ENCODE measurements at regions not wholly inside any gene's neighbourhood (a gene's known extent, or its start where the extent isn't known, plus 50 kb on each side); places are given as distances from the start of the nearest gene placed in this dataset.
"Not testable (repeated sequence)": the region's sequence is repeated elsewhere in the genome, so short reads cannot be mapped to it uniquely, and the experiment has no call there.

DNA sequence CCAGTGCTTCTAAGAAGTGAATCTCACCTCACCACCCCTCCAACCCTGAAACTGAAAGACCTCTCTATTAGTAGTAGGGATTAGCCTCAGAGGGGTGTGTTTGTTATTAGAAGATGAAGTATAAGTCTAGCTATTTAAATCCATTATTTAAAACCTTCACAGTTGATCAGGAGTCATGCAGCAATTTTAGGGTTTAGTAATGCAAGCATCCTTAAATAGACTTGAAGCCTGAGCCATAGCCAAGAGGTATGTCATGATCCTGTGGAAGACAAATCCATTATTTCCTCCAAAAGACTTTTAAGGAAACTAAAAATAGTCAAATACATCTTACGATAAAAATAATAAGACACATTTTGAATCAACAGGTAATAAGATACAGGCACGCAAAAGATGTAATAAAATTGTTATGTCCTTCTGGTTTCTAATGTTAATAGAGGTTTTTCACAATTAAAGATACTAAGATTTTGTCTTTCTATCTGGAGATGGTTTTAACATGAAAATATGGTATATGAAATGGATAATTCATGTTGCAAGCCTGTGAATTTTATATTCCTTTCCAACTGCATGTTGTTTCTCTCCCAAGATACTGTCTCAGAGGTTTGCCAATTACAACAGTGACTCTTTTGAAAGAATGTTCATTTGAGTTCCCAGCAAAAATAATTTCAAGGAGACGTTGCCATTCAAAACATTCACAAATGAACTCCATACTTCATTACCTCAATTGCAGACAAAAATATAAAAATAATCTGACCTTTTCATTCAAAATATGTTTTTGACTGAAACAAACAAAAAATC is 68.0 kb downstream of the LUZP4 start:
- DNase-seq: no peak

DNA sequence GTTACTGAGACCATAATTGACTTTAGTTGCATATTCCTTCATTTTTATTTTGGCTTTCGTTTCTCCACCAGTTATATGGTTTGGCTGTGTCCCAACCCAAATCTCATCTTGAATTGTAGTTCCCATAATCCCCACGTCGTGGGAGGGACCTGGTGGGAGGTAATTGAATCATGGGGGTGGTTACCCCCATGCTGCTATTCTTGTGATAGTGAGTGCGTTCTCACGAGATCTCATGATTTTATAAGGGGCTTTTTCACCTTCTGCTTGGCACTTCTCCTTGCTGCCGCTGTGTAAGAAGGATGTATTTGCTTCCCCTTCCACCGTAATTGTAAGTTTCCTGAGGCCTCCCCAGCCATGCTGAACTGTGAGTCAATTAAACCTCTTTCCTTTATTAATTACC is 70.0 kb downstream of the LUZP4 start:
- not testable (repeated sequence) for DNase-seq

DNA sequence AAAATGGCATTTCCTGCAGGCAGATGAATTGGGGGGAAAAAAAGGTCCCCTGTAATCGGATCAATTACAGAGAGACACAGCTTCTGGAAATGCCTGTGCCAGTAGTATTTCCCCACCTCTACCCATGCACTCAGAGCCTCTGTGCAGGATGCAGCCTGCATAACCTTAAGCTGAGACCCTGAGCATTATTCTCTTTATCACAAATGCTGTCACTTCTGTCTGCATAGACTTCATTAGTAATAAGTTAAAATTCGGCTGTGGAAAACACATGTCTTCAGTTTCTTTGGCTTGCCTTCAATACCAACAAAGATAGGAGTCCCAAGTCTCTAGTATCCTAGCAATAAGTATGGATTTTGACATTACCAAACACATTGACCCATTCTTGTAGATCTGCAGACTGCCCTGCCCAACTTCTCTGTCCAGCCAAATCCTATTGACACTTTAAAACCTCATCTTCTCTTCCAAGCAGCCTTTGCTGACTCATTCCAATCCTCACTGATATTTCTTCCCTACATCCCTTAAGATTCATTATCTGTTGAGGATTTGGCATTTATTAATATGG is 70.8 kb downstream of the LUZP4 start:
- no peak for DNase-seq

DNA sequence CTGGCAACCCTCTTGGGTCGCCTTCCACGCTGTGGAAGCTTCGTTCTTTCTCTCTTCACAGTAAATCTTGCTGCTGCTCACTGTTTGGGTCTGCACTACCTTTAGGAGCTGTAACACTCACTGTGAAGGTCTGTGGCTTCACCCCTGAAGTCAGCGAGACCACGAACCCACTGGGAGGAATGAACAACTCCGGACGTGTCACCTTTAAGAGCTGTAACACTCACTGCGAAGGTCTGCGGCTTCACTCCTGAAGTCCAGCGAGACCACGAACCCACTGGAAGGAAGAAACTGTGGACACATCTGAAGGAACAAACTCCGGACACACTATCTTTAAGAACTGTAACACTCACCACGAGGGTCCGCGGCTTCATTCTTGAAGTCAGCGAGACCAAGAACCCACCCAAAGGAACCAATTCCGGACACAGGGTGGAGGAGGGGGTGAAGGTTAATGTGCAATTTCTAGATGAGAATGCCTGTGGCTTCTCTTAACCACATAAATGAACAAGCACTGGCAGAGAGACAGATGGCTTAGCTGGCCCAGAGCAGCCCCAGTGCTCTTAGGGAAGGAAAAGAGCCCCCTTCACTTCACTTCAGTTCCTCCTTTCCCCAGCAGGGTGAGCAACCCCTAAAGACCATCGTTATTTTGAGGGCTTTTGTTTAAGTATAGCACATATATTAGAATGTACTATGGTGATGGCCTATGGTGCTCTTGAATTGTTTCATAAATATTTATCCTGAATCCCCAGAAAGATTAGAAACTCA is 73.0 kb downstream of the LUZP4 start:
- peak; percentile 10 for DNase-seq

DNA sequence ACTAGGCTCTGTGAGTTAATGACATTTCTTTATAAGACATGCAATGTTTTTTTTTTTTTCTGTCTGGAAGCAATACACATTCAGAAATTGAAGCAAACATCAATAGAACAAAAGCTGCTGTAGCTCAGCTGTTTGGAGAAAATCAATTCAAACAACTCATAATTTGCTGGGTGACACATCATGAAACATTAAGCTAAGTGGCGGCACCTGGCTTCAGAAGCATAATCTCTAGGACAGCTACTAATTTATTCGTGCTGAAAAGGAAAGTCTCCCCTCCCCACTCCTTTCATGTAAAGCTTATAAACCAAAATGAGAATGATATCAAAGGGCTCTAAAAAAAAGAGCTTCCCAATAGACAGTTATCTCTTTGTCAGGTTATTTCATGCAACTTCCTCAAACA is 73.9 kb downstream of the LUZP4 start:
- DNase-seq: peak; percentile 67

DNA sequence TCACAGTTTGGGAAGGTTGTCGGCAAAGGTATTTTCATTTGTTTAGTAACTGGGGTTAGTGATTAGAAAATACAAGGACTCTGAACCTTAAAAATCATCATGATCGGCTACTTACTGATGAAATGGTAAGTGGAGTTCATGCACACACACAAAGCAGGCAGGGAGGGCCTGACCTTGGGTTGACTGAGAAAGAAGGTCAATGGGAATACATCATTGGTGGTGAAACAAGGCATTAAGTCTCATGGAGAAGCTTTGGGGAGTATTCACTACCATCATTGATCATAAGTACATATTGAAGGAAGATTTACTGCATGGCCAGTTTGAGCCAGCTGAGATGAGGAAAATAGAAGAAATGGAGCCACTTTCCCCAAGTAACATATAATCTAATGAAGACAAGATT is 74.4 kb downstream of the LUZP4 start:
- DNase-seq: no peak

DNA sequence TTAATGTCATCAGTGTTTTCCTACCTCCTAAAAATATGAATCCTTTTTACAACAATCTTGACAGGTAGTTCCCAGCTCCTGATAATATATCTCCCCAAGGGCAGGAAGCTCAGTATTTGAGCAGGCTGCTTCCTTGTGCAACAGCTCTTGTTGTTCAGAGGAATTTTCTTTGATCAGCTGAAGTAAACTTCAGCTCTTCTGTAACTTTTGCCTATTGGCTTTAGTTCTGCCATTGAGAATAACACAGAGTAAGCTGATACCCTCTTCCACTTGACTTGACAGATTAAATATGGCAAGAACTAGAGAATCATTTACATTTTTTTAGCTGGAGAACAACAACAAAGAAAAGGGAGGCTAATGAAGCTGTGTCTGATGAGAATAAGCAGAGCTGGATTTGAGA is 75.2 kb downstream of the LUZP4 start:
- no peak for DNase-seq

DNA sequence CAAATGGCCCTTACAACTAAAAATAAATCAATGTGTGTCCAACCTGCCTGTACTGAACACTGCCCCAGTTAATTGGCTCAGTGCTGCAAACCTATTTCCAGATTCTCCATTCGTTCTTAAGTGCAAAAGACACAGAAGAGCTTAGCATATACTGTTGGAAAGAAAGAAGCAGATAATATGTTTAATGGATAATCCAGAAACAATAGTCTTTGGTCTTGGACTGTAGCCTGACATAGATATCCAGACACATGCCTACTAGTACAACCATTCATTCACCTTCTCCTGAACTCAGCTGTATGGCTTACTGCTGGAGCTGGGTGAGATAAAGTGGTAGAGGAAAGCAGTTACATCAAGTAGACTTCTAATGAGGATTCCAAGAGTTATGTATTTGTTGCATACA is 77.0 kb downstream of the LUZP4 start:
- no peak for DNase-seq

DNA sequence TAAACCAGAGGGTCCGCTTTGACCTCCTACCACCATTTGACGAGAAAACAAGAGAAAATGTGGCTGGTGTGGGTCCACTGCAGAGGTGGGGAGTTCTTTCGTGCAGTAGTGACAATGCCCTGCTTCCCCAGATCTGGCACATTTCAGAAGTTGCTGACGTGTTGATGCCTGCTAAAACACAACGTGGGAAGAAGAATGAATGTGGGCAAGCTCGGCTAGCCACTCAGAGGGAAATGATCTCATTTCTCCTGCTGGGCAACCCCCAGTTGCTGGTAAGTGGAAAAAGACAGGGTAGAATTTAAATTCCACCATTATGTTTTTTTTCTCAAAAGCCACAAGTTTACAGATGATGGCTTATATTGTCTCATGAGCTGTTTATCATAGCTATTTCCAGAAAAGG is 77.9 kb downstream of the LUZP4 start:
- no peak for DNase-seq

DNA sequence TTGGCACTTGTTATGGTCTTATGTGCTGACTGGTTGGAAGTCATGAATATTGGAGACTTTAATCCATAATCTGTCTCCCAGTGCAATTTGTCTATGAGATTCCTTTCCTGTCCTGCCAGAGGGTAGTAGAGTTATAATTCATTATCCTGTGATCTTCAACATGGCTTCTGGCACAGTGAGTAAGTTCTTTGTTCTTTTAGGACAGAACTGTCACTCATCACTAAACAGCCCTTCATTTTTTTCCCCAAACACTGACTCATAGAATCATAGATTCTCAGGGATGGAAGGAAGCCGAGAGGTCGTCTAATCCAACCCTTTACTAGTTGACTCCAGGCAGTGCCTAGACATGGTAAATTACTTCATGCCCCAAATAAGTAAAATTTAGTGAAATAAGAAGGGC is 78.4 kb downstream of the LUZP4 start:
- no peak for DNase-seq

DNA sequence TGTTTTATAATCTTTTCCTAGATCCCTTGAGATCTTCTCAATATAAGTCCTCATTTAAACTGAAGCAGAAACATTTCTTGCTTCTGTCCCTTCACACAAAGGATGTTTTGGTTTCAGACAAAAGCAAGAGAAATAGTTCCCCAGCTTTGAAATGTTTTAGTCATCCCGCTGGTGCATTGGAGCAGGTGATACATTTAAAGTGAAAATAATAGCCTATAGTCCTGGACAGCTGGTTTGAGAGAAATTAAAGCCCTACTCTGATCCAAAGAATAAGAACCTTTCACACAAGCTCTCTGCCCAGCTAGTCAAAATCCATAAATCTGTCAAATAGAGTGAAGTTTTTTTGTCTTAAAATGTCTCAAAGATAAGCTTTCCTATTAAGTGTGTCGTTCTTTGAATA is 79.4 kb downstream of the LUZP4 start:
- no peak for DNase-seq

DNA sequence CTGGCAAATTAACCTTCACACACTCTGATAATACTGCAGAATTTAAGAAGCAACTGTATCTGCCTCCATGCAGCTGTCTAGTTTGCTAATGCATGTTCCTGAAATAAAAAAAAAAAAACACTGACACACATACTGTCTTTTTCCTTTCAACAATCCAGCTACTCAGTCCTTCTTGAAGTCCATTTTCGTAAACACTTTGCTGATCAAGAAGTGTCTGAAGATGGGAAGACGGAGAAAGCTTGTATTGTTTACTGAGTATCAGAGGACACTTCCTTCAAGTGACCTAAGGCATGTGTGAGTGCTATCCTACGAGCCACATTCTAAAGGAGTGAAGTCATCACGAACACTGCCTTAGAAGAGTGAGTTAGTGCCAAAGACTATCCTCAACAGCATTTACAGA is 82.6 kb downstream of the LUZP4 start:
- no peak for DNase-seq

DNA sequence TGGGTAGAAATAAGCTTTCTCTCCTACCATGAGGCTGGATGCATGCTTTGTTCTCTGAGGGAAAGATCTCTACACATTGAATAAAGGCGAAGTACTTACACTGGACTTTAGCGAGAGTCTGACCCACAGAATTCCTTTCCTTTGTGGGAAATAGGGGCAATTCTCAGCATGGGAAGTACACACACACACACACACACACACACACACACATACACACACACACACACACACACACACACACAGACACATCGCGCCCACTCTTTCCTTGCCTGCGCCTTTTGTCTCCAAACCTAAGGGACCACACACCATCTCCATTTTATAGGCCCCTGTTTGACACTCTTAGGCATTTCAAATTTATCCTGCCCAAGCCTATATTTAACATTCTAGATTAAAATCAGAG is 83.8 kb downstream of the LUZP4 start:
- no peak for DNase-seq

DNA sequence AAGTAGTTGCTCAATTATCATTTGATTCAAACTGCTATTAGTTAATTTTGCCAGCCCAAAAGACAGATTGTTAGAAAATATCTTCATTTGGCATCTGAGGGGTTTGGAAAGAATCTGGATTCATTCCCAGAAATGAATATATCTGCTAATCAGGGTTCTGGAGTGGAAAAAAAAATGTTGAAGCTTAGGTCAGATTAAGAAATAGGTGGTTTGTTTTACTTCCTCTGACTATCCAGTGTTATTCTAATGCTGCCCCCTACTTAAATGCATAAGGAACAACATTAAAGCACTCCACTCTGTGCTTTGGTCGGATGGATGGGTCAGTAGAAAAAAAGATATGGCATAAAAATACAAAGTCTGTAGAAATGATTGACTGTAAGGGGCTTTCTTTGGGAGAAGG is 89.0 kb downstream of the LUZP4 start:
- no peak for DNase-seq

DNA sequence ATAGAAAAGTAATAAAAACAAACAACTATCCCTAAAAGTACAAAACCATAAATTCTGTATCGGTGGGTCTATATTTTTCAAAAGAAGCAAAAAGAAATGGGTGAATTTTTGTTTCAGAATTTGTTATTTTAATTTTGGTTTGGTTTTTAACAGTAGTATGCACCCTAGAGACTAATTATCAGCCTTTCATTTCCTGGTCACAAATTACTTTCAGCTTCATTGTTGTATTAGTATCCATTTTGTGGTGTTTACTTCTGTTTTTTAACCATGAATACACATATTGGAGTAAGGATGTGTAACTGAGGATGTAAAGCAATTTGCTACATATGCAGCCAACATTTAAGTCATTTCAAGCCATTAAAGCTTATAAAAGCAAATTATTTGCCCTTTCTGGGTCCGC is 97.8 kb downstream of the LUZP4 start:
- DNase-seq: no peak

DNA sequence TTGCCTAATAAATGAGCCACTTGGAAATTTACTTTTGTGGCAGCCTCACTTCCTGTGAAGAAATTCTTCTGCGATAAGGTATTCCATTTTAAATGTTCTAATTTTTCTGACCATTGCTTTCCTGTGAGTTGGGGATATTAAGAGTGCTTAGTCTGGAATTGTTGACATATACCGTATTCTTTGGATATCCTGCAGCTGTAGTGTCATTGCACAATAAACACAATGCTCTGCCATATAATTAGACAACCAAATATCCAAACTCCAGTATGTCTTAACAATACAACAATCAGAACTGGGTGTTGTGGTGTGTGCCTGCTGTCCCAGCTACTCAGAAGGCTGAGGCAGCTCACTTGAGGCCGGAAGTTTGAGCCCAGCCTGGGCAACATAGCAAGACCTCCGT is 99.4 kb downstream of the LUZP4 start:
- no peak for DNase-seq

DNA sequence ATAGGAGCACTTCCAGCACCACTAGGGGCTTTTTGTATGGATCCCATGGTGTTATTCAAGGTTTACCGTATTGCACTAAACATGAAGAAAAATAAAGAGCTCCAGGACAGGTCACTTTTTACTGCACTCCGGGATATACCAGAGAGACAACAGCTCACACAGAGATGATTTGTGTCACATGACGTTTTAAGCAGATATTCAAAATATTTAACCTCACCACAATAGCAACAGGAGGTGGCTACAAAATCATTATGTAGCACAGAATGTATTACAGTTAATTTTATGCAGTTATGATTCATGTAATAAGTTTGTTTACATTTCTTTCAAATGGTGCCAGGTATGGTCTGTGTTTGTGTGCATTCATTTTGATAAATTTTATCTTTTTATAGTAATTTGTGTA is 100.6 kb downstream of the LUZP4 start:
- no peak for DNase-seq

DNA sequence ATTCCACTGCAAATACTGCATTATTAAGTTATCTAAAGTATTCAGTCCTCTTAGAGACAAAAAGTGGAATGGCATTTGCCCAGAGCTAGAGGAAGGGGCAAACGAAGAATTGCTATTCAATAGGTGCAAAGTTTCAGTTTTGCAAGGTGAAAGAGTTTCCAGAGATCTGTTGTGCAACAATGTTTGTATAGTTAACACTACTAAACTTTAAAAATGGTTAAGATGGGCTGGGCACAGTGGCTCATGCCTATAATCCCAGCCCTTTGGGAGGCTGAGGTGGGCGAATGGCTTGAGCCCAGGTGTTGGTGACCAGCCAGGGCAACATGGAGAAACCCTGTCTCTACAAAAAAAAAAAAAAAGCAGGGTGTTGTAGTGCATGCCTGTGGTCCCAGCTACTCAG is 102.5 kb downstream of the LUZP4 start:
- no peak for DNase-seq

DNA sequence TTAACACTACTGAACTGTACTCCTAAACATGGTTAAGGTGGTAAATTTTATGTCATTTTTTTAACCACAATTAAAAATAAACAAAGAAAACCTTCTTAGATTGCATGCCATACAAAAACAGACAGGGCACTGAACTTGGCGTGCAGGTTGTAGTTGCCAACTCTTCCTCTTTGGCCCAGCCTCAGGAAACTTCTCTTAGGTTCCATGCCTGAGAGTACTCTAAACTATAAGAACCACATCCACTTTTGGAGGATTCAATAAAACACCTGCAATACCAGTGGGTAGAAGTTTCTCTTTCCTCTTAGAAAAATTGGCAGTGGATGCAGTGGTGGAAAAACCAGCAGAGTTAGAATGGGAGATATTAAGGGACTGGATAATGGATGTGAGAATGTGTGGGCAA is 103.4 kb downstream of the LUZP4 start:
- DNase-seq: no peak

DNA sequence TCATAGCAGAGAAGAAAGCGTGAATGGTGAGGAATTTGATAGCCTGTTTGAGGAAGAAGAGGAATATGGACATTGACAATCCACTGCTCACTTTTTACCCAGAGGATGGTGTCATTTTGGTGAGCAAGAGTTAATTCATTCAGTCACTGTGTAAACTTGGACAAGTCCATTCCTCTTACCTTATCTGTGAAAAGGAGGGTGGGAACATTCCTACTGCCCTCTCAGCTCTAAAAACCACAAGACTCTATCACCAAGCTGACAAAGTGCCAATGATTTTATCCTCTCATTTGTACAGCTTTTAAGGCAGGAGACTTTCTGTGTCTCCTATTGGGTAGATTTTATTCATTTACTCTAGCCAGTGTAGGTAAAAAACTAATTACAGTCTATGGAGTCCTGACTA is 103.8 kb downstream of the LUZP4 start:
- DNase-seq: no peak

DNA sequence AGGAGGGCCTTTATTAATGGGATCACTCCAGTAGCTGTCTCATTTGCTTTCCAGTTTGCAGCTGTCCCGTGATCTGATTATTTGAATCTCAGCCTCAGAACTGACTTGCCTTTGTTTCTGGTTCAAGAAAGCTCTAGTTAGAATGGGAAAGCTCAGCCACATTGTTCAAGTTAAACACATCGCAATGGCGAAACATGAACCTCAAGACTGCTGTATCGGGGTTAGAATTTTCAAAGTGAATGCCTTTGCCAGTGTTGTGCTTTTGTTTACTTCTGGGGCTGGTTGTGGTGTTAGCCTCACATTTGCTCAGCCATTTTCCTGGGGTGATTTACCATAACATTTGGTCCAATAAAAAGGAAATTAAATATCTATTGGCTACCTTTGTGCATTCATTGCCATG is 105.3 kb downstream of the LUZP4 start:
- DNase-seq: not testable (repeated sequence)

DNA sequence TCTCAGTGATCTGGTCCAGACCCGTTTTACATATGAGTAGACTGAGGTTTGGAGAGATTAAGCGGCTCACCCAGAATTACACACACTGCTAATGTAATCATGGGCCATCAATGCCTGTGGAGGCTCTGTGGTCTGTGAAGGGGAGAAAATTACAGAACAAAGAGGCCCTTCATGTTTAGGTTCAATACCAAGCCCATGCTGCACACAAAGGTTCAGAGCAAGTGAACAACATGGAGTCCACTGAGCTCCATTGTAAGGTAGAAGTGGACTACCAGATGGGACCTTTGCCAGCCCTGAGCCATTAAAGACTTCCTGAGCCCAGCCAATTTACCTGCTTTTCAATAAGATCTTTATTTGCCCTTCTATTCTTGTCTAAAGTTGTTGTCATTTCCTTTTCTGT is 109.8 kb downstream of the LUZP4 start:
- DNase-seq: no peak

DNA sequence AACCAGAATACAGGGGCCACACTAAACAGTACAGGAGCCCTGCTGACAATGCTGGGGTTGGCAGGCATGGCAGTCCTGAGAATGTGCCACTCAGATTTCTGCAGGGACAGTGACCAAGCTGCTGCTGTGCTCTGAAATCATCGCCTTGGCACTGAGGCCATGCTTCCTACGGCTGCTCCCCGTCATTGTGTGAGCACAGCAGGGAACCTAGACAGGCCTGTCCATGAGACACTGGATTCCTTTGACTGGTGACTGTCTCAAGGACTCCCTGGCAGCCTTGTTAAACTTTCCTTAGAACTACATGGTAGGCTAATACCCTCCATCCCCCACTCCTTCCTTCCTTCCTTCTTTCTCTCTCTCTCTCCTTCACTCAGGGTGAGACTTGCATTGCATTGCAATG is 111.4 kb downstream of the LUZP4 start:
- no peak for DNase-seq

DNA sequence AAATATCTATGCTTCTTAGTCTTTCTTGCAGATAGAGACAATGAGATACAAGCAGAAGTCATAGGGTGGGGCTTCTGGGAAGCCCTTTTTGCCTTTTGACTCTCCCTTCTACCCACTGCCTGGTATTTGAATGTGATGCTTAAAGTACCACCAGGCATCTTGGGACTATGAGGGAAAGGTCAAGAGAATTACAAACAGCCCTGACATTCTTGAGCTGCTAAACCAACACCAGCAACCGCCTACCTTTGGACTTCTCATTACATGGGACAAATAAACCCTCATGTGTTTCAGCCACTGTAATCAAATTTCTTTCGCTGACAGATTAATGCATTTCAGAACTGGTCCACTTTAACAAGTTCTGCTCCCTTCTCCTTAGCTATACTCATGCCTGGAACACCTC is 112.8 kb downstream of the LUZP4 start:
- DNase-seq: no peak
